IPS-18a (cell line): ENCODE measurements at regions not wholly inside any gene's neighbourhood (a gene's known extent, or its start where the extent isn't known, plus 50 kb on each side); places are given as distances from the start of the nearest gene placed in this dataset.

Source experiments
- H3K27ac ChIP-seq: one replicate; pipeline ENCODE4 v1.5.1; 2013; ENCODE audit warnings: low read length
- H3K27me3 ChIP-seq: one replicate; pipeline ENCODE4 v1.6.1; 2013; ENCODE audit warnings: mild to moderate bottlenecking, low read length; ENCODE audit not compliant: control insufficient read depth, insufficient read depth
- H3K36me3 ChIP-seq: one replicate; pipeline ENCODE4 v1.6.1; 2013; ENCODE audit warnings: low read depth, low read length; ENCODE audit not compliant: control insufficient read depth
- H3K4me1 ChIP-seq: one replicate; pipeline ENCODE4 v1.6.1; 2013; ENCODE audit warnings: low read depth, low read length; ENCODE audit not compliant: control insufficient read depth
- H3K4me3 ChIP-seq: one replicate; pipeline ENCODE4 v1.5.1; 2013; ENCODE audit warnings: low read length
- H3K9ac ChIP-seq: one replicate; pipeline ENCODE4 v1.6.1; 2013; ENCODE audit warnings: mild to moderate bottlenecking, low read length, moderate library complexity
- H3K9me3 ChIP-seq: one replicate; pipeline ENCODE4 v1.6.1; 2013; ENCODE audit warnings: low read depth, low read length; ENCODE audit not compliant: control insufficient read depth

DNA sequence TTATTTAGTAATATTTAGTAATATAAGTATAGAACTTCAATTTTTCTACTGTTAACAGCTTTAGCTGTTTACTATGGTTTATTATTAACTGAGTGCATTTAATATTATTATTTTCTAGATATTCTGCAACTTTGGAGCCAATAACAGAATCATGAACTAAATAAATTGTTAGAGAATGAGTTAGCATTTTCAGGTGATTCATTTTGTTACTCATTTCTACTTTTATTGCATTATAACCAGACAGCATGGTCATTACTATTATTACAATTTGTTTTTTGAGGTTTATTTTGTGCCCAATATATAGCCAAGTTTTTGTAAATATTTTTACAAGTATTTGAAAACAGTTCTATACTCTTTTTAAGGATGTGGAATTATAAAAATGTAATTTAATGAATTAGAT lies 279.6 kb downstream of the SQOR start:
- no peaks in the 10 kb centered on the region for H3K36me3 ChIP-seq
- no peak overlapping the region for H3K9ac ChIP-seq
- no peak overlapping the region for H3K4me3 ChIP-seq
- no peak overlapping the region for H3K27ac ChIP-seq
- no peaks in the 10 kb centered on the region for H3K9me3 ChIP-seq
- no peaks in the 10 kb centered on the region for H3K27me3 ChIP-seq
- H3K4me1 ChIP-seq: no peaks in the 10 kb centered on the region

DNA sequence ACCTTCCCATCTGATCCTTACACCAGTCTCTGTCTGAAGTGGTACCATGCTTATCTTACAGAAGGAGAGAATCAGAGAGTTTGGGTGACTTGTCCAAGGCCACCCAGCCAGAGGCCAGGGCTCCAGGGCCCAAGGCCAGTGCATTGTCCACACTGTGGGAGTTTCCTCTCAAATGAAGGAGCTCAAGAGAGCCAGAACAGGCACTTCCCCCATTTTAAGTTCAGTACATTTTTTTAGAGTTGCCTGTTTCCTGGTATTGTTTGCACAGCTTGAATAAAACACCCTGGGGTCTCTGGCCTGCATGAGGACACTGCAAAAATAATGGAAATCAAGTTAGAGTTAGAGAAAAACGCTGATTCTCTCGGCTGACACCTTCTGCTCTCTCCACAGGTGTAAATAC lies 284.0 kb downstream of the SQOR start:
- no peaks in the 10 kb centered on the region for H3K27me3 ChIP-seq
- H3K27ac ChIP-seq: no peak overlapping the region
- H3K4me1 ChIP-seq: no peaks in the 10 kb centered on the region
- no peak overlapping the region for H3K4me3 ChIP-seq
- no peak overlapping the region for H3K9ac ChIP-seq
- no peaks in the 10 kb centered on the region for H3K9me3 ChIP-seq
- H3K36me3 ChIP-seq: no peaks in the 10 kb centered on the region

DNA sequence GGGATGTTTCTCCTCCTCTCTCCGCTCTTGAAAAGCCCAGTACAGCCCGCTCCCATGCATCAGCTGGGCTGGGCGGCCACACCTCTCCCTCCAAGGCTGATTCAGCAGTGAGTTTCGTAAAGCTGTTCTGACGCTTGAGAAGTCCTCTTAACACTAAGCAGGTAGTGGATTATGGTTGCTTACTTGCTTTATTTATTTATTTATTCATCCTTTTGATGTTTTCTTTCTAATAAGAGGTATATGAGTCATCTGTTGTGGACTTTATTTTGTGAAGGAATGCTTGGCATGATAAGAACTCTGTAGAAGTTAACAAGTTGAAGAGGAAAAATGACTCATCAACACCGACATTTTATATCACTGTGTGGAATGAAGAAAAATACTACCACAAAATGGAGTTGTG lies 285.0 kb downstream of the SQOR start:
- Histone ChIP-seq H3K9me3 (no peaks in the 10 kb centered on the region), H3K27me3 (no peaks in the 10 kb centered on the region), H3K4me3 (no peak overlapping the region), H3K4me1 (no peaks in the 10 kb centered on the region), H3K27ac (no peak overlapping the region), H3K36me3 (no peaks in the 10 kb centered on the region), H3K9ac (no peak overlapping the region)

DNA sequence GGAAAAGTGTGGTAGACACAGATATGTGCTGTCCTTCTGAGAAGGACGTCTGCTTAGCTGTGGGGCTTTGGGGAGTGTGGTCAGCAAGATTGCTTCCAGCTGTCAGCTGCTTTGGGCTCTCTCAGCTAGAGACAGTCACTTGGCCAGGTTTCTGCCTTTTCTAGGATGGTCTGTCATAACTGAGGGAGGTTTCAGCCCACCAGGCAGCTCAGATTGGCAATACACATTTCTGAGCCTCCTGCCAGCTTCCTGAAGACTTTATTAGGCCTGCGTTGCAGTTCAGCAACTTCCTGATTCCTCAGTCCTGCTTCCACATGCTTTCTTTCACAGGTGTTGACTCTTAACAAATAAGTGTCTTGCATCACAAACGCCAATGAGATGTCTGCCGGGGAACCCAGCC lies 286.5 kb downstream of the SQOR start:
- Histone ChIP-seq H3K4me3 (no peak overlapping the region), H3K36me3 (no peaks in the 10 kb centered on the region), H3K27ac (no peak overlapping the region), H3K27me3 (no peaks in the 10 kb centered on the region), H3K9me3 (no peaks in the 10 kb centered on the region), H3K9ac (no peak overlapping the region), H3K4me1 (no peaks in the 10 kb centered on the region)

DNA sequence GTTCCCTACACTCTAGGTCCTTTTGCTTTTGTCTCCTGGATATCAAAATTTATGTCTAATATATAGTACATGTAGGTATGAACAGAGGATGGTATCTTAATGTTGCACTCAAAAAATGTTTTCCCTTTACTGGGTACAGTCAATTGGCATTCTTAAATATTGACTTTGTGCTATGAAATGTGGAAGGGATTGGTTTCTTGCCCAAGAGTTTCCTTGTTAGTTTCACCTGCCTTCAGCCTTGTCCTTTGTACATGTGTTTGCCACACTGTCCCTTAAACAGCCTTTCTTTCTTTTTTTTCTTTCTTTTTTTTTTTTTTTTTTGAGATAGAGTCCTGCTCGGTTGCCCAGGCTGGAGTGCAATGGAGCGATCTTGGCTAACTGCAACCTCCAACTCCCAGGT lies 287.1 kb downstream of the SQOR start:
- Histone ChIP-seq H3K9ac (no peak overlapping the region), H3K4me3 (no peak overlapping the region), H3K36me3 (no peaks in the 10 kb centered on the region), H3K4me1 (no peaks in the 10 kb centered on the region), H3K9me3 (no peaks in the 10 kb centered on the region), H3K27ac (no peak overlapping the region), H3K27me3 (no peaks in the 10 kb centered on the region)

DNA sequence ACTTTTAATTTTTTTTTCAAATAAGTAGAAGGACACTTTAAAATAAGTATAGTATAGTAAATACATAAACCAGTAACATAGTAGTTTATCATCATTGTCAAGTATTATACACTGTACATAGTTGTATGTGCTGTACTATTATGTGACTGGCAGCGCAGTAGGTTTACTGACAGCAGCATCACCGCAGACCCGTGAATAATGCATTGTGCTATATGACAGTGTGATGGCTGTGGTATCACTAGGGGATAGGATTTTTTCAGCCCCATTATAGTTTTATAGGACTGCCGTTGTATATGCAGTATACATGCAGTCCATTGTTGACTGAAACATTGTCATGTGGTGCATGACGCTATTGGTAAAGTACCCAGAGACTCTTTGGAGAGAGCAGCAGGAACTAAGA lies 306.5 kb downstream of the SQOR start:
- H3K27me3 ChIP-seq: no peaks in the 10 kb centered on the region
- no peaks in the 10 kb centered on the region for H3K36me3 ChIP-seq
- H3K9me3 ChIP-seq: no peaks in the 10 kb centered on the region
- no peak overlapping the region for H3K27ac ChIP-seq
- no peak overlapping the region for H3K4me3 ChIP-seq
- H3K4me1 ChIP-seq: no peaks in the 10 kb centered on the region
- no peak overlapping the region for H3K9ac ChIP-seq

DNA sequence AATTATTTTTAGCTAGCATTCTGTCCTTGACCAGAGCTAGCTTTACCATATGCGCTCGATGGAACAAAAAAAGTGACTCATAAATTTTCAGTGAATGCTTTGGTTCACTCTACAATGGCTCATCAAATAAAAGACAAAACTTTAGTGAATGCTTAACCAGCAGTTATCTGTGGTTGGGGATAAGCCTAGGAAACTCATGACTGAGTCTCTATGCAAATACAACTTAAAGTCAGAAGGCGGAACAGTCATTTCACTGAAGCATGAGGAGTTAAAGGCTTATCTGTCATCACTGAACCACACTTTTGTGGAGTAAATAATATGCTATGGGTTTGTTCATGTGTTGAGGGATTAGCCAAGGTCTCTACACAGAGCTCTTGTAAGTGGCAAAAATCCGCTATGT lies 308.4 kb downstream of the SQOR start:
- Histone ChIP-seq H3K4me3 (no peak overlapping the region), H3K9me3 (no peaks in the 10 kb centered on the region)

DNA sequence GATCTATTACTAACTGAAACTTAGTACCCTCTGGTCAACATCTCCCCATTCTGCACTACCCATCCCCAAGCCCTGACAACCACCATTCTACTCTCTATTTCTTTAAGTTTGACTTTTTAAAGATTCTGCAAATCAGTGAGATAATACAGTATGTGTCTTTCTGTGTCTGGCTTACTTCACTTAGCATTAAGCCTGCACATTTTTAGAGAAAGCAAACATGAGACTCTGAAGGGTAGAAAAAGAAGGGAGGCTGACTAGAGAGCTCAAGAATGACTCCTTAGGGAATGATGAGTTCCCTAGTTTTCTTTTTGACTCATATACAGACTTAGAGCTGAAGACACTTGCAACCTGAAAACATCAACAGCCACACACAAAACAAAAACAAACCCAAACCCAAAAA lies 311.3 kb downstream of the SQOR start:
- H3K27ac ChIP-seq: no peak overlapping the region
- no peaks in the 10 kb centered on the region for H3K36me3 ChIP-seq
- H3K4me3 ChIP-seq: no peak overlapping the region
- H3K4me1 ChIP-seq: peaks cover 24% of the 10 kb centered on the region
- no peak overlapping the region for H3K9ac ChIP-seq
- H3K9me3 ChIP-seq: no peaks in the 10 kb centered on the region
- H3K27me3 ChIP-seq: no peaks in the 10 kb centered on the region

More for the DNA sequence above, 308.4 kb downstream of the SQOR start:
- Histone ChIP-seq H3K27ac (no peak overlapping the region), H3K27me3 (no peaks in the 10 kb centered on the region), H3K4me1 (peaks cover 7% of the 10 kb centered on the region), H3K9ac (no peak overlapping the region), H3K36me3 (no peaks in the 10 kb centered on the region)

DNA sequence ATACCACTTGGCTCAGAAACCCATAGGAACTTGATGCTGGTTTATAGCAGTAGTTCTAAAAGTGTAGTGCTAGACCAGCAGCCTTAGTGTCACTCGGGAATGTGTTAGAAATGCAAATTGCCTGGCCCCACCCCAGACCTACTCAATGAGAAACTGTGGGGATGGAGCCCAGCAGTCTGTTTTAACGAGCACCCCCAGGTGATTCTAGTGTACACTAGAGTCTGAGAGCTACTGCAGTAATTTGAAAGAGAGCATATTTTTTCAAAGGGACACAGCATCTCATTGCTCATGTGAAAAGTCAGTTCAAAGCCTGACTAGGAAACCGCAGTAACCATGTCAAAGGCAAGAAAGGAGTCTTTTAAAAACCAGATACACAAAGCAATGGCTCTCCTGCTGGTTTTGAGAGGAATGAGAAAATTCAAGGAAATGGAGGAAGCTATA lies 313.4 kb downstream of the SQOR start:
- Histone ChIP-seq H3K27ac (no peak overlapping the region), H3K4me3 (peak overlapping the region; percentile 12), H3K27me3 (no peaks in the 10 kb centered on the region), H3K4me1 (peaks cover 24% of the 10 kb centered on the region), H3K9ac (no peak overlapping the region), H3K9me3 (no peaks in the 10 kb centered on the region), H3K36me3 (no peaks in the 10 kb centered on the region)

DNA sequence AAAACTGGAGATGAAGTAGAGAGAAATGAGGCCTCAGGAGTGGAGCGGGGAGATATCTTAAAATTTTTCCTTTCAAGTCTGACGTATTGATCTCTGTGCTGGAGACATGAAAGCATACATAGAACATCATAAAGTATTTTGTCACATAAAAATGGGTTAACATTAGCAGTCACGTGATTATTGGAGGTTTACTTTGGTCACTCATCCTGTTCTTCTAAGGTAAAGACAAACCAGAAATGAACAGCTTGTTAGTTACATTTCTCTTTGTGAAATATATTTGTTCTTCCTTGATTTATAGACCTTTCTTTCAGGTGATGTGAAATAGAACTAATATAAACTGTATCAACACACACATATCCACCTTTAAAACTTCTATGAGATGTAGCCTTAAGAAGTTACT lies 324.1 kb downstream of the SQOR start:
- Histone ChIP-seq H3K27ac (no peak overlapping the region), H3K36me3 (no peaks in the 10 kb centered on the region), H3K4me3 (no peak overlapping the region), H3K27me3 (no peaks in the 10 kb centered on the region), H3K9me3 (no peaks in the 10 kb centered on the region), H3K9ac (no peak overlapping the region), H3K4me1 (no peaks in the 10 kb centered on the region)

DNA sequence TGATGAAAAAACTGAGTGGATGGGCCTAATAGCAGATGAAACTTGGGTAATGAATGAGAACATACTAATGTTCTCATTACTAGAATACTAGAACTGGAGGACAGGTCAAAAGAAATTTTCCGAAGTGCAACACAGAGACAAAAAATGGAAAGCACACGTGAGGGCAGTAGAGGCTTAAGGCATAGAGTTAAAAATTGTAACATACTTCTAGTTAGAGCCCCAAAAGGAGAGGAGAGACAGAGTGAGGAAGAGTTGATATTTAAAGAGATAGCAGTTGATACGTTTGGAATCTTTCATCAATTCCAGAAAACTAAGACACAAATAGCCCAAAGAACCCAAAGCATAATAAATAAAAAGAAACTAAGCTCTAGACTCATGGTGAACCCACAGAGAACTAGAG lies 327.9 kb downstream of the SQOR start:
- H3K9me3 ChIP-seq: no peaks in the 10 kb centered on the region
- H3K36me3 ChIP-seq: no peaks in the 10 kb centered on the region
- no peaks in the 10 kb centered on the region for H3K27me3 ChIP-seq
- no peak overlapping the region for H3K4me3 ChIP-seq
- no peak overlapping the region for H3K27ac ChIP-seq
- H3K9ac ChIP-seq: no peak overlapping the region
- H3K4me1 ChIP-seq: no peaks in the 10 kb centered on the region

DNA sequence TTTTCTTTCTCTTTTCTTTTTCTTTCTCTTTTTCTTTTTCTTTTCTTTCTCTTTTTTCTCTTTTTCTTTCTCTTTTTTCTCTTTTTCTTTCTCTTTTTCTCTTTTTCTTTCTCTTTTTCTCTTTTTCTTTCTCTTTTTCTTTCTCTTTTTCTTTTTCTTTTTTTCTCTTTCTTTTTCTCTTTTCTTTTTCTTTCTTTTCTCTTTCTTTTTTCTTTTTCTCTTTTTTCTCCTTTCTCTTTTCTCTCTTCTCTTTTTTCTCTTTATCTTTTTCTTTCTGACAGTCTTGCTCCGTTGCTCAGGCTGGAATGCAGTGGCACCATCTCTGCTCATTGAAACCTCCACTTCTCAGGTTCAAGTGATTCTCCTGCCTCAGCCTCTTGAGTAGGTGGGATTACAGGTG lies 335.7 kb downstream of the SQOR start:
- H3K9me3 ChIP-seq: no peaks in the 10 kb centered on the region
- H3K4me3 ChIP-seq: no peak overlapping the region
- H3K4me1 ChIP-seq: no peaks in the 10 kb centered on the region
- H3K36me3 ChIP-seq: no peaks in the 10 kb centered on the region
- H3K27me3 ChIP-seq: no peaks in the 10 kb centered on the region
- no peak overlapping the region for H3K9ac ChIP-seq
- no peak overlapping the region for H3K27ac ChIP-seq
